Coronary artery (tissue), 2 donors: ENCODE measurements at regions not wholly inside any gene's neighbourhood (a gene's known extent, or its start where the extent isn't known, plus 50 kb on each side); places are given as distances from the start of the nearest gene placed in this dataset.

Experiments
- DNase-seq: peaks from one replicate; pipeline ENCODE4 v3.0.0-alpha.2; 2017; ENCODE audit warnings: low spot score
- H3K27ac ChIP-seq, 2 donors: fragments of 200-600 bp; sonication (generic); one replicate each; pipeline ENCODE4 v1.5.1; 2016 to 2019
- H3K4me3 ChIP-seq: fragments of 200-600 bp; sonication (generic); 2 replicates; pipeline ENCODE4 v1.5.1; 2016; ENCODE audit warnings: mild to moderate bottlenecking, moderate library complexity
- CTCF ChIP-seq: fragments of 200-600 bp; sonication (generic); IDR thresholded peaks from one replicate; pipeline ENCODE4 v1.5.1; 2019; ENCODE audit warnings: antibody characterized with exemption

DNA sequence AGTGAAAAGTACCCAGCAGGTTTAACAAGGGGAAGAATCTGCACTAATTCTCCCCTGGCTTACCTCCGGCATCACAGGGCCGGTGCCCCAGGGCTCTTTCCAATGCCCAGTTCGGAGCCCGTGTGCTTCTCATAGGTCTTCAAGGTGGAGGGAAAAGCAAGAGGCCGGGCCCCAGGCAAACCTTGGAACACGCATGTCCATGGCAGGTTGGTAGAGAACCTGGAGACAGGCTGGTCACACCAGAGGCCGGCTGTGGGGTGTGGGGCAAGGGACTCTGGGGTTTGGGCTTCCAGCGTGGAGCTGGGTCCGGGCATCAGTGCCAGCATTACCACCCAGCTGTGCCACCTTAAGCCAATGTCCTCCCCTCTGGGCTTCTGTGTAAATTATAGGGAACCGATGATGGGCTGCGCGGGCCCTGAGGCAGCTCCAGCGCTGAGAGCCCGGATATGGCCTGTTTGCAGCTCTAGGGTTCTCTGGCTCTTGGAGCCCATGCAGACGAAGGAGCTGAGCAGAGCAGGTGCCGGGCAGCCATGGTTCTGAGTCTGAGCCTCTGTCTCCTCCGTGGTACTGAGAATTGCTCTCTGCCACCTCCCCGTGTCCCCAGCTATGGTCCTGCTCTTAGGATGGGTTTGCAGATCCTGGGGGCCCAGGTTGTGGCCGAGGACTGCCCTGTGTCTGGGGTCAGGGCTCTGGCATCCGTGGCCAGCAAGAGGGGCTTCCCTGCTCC is 197.0 kb upstream of the C14orf180 start:
- no peak overlapping the region for H3K4me3 ChIP-seq
- no peak for DNase-seq
- no peak for TF ChIP-seq CTCF
- H3K27ac ChIP-seq, result no peak overlapping the region

GRCh38 chr14:104383088-104383995 is 196.2 kb upstream of the C14orf180 start:
- H3K27ac ChIP-seq, result no peak overlapping the region
- no peak overlapping the region for H3K4me3 ChIP-seq
- no peak for DNase-seq
- no peak for TF ChIP-seq CTCF

DNA sequence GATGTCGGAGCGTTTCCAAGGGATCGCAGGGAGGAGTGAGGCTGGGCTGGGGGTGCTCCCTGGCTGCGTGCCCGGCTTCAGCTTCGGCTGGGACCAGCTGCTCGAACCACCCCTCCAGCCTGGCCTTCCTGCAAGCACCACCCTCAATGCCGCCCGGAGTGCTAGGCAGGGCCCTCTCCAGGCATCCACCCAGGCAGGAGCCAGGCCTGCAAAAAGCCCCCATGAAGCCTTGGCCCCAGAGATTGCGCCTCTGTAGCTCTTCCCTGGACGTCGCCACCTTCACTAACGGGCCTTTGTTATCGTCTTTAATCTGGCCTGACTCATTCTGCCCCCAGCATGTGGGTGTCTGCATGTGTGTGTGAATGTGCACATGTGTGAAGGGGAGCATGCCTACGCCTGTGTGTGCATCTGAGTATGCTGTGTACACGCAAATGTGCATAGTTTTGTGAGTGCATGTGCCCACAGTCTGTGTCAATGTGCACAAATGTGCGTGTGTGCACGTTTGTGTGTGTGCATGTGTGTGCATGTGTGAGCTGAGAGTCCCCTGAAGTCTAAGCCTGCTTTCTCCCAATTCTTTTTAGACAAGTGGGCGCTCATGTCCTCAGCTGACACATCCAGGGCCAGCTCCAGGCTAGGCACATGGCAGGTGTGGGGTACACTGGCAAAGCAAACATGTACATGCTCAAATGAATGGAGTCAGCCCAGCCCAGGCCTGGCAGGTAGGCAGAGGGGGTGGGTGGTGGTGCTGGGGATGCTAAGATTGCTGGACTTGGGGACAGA is 195.4 kb upstream of the C14orf180 start:
- no peak overlapping the region for H3K4me3 ChIP-seq

GRCh38 chr14:104384776-104385071 is 194.8 kb upstream of the C14orf180 start:
- H3K27ac ChIP-seq, result no peak overlapping the region
- H3K4me3 ChIP-seq, result no peak overlapping the region
- no peak for DNase-seq
- TF ChIP-seq CTCF, result no peak

More for the DNA sequence above, 195.4 kb upstream of the C14orf180 start:
- no peak for DNase-seq
- no peak for TF ChIP-seq CTCF
- H3K27ac ChIP-seq, result no peak overlapping the region

DNA sequence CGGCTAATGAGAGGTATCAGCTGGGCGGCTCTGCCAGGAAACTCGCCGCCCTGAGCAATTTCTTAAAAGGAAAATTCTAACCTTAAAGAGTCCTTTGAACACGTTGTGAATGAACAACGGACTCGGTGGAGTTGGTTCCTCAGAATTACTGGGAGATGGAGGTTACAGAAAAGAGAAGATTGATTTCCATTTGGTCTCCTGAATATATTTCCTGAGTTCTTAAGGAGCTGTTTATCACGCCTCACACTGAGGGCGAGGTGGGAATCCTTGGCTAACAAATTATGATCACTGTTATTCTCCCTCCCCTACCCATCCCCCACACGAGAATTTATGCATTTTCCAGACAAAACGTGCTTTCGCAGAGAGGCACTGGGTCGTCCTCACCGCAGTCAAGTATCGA is 194.5 kb upstream of the C14orf180 start:
- TF ChIP-seq CTCF, result no peak
- Histone ChIP-seq H3K4me3 (no peak overlapping the region), H3K27ac (no peak overlapping the region)
- no peak for DNase-seq

- H3K4me3 ChIP-seq, result no peak overlapping the region
- peak; percentile 67 for DNase-seq
- no peak overlapping the region for H3K27ac ChIP-seq
- TF ChIP-seq CTCF, result no peak
Measured at GRCh38 chr14:104385531-104386101, 193.9 kb upstream of the C14orf180 start.
